ENCODE measurements at regions not wholly inside any gene's neighbourhood (a gene's known extent, or its start where the extent isn't known, plus 50 kb on each side); places are given as distances from the start of the nearest gene placed in this dataset.

DNA sequence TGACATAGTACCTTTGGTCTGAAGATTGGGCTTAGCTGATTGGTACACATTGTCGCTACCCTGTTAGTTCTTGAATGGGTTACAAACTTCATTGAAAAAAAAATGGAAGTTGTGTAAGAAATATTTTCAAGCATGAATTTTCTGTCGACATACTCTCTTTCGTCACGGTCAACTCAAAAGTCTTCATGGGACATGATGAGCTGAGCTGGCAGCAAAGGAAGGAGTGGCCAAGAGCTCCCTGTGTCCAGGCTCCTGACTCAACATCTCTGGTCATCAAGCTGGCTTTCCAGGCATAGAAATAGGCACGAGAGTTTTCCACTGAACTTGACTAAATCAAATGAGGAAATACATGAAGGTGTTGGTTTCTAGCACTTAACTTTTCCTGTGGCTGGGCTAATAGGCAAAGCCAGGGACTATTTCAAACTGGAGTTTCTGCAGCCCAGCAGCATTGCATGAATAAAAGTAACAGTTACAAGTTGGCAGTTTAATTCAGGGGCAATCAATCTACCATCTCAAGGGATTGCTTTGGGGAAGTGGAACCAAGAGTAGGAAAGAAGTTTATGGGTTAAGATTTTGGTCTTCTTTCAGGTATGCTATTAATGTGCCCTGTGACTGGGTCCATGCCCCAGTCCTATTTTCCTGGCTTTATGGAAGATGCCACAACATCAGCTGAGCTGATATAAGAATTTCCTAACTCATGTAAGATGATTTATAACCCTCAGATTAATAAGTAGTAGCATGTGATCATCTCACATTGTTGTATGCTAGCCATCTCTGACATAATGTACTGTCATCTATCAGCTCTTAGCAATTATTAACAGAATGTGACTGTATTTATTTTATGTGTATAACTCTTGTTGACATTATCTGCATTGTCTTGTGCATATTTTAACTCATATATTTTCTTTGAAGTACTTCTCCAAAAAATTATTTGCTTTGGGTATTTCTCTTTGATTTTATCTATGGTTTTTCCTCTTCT is 385.8 kb downstream of the DLEU7 start:
- Histone ChIP-seq H2BK20ac (ENCODE audit: low read depth, low read length) (no peak overlapping the region), H4K91ac (ENCODE audit: insufficient read depth, low read depth, low read length) (no peak overlapping the region; the same call in 1 of the 2 replicates), H2AK9ac (replicated peaks; ENCODE audit: low read depth, low read length, poor library complexity) (no peak overlapping the region), H4K5ac (ENCODE audit: low read depth, low read length) (no peak overlapping the region), H3K27ac (ENCODE audit: insufficient read depth, low read length) (no peak overlapping the region), H3K9me1 (ENCODE audit: insufficient read depth, low read length) (no peaks in the 10 kb centered on the region), H3K4me2 (ENCODE audit: low read depth, low read length) (no peak overlapping the region), H3K36me3 (ENCODE audit: control insufficient read depth, insufficient read depth, low read length) (no peaks in the 10 kb centered on the region), H3K18ac (ENCODE audit: low read depth, low read length) (no peak overlapping the region), H2BK5ac (ENCODE audit: low read depth, low read length, poor library complexity, severe bottlenecking) (no peak overlapping the region), H2BK15ac (ENCODE audit: low read depth, low read length) (no peak overlapping the region), H4K8ac (ENCODE audit: low read depth in 2 of 2, low read length in 2 of 2) (no peak overlapping the region), H3K79me1 (ENCODE audit: low read depth in 1 of 2, low read length in 2 of 2) (no peaks in the 10 kb centered on the region), H3K4ac (ENCODE audit: low read depth, low read length) (no peak overlapping the region), H3K14ac (replicated peaks; ENCODE audit: low read depth, low read length) (no peak overlapping the region), H3K4me1 (ENCODE audit: control insufficient read depth, insufficient read depth, low read length) (peaks cover 2% of the 10 kb centered on the region; the same call in 1 of the 2 replicates), H3K4me3 (ENCODE audit: insufficient read depth, low read depth, low read length) (no peak overlapping the region), H2BK120ac (ENCODE audit: low read depth, low read length) (no peak overlapping the region), H3K56ac (ENCODE audit: extremely low read depth, insufficient read depth, low read length) (no peak overlapping the region), H3K23ac (ENCODE audit: low read depth, low read length) (no peak overlapping the region), H4K20me1 (ENCODE audit: insufficient read depth, low read length) (no peaks in the 10 kb centered on the region), H3K9me3 (ENCODE audit: control insufficient read depth, insufficient read depth, low read length) (no peaks in the 10 kb centered on the region), H2AK5ac (ENCODE audit: low read depth, low read length) (no peak overlapping the region), H3K9ac (ENCODE audit: low read depth, low read length) (no peak overlapping the region), H3K27me3 (ENCODE audit: control insufficient read depth, insufficient read depth, low read length) (no peaks in the 10 kb centered on the region), H2AFZ (replicated peaks; ENCODE audit: low read length, poor library complexity) (no peak overlapping the region)
- ChIA-PET POLR2A (ENCODE audit: unreplicated experiment) (no interaction called here), CTCF (interaction anchor here (0.5 kb wide), 1 partner anchor 34 kb away, joined by 4 read pairs; no protein-coding TSS in a partner anchor)
- dilution Hi-C loops (cut with HindIII; ENCODE audit: low sequenced_read_pairs, unreplicated experiment), result no loop called here
- BruUV-seq (replicated peaks), result no TSS peak
- ATAC-seq (ENCODE audit: low read depth) (no peak), DNase-seq (no peak)
- in situ Hi-C loops (cut with MboI; ENCODE audit: low sequenced_read_pairs), result no loop called here
- intact Hi-C loops (cut with micrococcal nuclease), result no loop called here
- 72% methylated on average over 2 of the region's 5 CpGs; no CpG with 5 or more reads in 1 of the 2 experiments for WGBS, 2 experiments (ENCODE audit: extremely low coverage in 2 of 2, insufficient read length in 1 of 2)
- TF ChIP-seq, protein P1, sequence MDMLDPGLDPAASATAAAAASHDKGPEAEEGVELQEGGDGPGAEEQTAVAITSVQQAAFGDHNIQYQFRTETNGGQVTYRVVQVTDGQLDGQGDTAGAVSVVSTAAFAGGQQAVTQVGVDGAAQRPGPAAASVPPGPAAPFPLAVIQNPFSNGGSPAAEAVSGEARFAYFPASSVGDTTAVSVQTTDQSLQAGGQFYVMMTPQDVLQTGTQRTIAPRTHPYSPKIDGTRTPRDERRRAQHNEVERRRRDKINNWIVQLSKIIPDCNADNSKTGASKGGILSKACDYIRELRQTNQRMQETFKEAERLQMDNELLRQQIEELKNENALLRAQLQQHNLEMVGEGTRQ (IDR thresholded peaks at IDR 0.05; ENCODE audit: low read depth, low read length), result no peak
- TF ChIP-seq, protein P2, sequence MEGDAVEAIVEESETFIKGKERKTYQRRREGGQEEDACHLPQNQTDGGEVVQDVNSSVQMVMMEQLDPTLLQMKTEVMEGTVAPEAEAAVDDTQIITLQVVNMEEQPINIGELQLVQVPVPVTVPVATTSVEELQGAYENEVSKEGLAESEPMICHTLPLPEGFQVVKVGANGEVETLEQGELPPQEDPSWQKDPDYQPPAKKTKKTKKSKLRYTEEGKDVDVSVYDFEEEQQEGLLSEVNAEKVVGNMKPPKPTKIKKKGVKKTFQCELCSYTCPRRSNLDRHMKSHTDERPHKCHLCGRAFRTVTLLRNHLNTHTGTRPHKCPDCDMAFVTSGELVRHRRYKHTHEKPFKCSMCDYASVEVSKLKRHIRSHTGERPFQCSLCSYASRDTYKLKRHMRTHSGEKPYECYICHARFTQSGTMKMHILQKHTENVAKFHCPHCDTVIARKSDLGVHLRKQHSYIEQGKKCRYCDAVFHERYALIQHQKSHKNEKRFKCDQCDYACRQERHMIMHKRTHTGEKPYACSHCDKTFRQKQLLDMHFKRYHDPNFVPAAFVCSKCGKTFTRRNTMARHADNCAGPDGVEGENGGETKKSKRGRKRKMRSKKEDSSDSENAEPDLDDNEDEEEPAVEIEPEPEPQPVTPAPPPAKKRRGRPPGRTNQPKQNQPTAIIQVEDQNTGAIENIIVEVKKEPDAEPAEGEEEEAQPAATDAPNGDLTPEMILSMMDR (conservative IDR thresholded peaks at IDR 0.05; ENCODE audit: low read depth, low read length), result no peak
- no peak for TF ChIP-seq MXI1 (IDR thresholded peaks at IDR 0.05; ENCODE audit: borderline replicate concordance, low read depth, low read length)
- TF ChIP-seq RCOR1 (IDR thresholded peaks at IDR 0.05; ENCODE audit: insufficient replicate concordance, low read length), result no peak
- TF ChIP-seq BHLHE40 (IDR thresholded peaks at IDR 0.05; ENCODE audit: low read depth, low read length), result no peak
- no peak for TF ChIP-seq MAZ (IDR thresholded peaks at IDR 0.05; ENCODE audit: borderline replicate concordance, low read depth, low read length)
- no peak for TF ChIP-seq CEBPB (IDR thresholded peaks at IDR 0.05; ENCODE audit: low read depth, low read length)
- TF ChIP-seq, protein P3, sequence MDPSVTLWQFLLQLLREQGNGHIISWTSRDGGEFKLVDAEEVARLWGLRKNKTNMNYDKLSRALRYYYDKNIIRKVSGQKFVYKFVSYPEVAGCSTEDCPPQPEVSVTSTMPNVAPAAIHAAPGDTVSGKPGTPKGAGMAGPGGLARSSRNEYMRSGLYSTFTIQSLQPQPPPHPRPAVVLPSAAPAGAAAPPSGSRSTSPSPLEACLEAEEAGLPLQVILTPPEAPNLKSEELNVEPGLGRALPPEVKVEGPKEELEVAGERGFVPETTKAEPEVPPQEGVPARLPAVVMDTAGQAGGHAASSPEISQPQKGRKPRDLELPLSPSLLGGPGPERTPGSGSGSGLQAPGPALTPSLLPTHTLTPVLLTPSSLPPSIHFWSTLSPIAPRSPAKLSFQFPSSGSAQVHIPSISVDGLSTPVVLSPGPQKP (IDR thresholded peaks at IDR 0.05; ENCODE audit: borderline replicate concordance, low read depth, low read length), result no peak
- TF ChIP-seq NFE2L2 (IDR thresholded peaks at IDR 0.05; ENCODE audit: low read depth, low read length), result no peak
- no peak for TF ChIP-seq FOS (IDR thresholded peaks at IDR 0.05; ENCODE audit: low read depth, low read length)
- no peak for TF ChIP-seq MAFK (IDR thresholded peaks at IDR 0.05; ENCODE audit: low read depth, low read length)
- no peak for TF ChIP-seq POLR2A (IDR thresholded peaks at IDR 0.05; ENCODE audit: low read depth, low read length)
- no peak for TF ChIP-seq CHD1 (IDR thresholded peaks at IDR 0.05; ENCODE audit: low read depth, low read length)
- no peak for TF ChIP-seq SMC3 (IDR thresholded peaks at IDR 0.05; ENCODE audit: low read depth, low read length)
- TF ChIP-seq RAD21 (IDR thresholded peaks at IDR 0.05; ENCODE audit: low read length), result no peak
